Mesothelial cell of epicardium (in vitro differentiated cells): ENCODE measurements at regions not wholly inside any gene's neighbourhood (a gene's known extent, or its start where the extent isn't known, plus 50 kb on each side); places are given as distances from the start of the nearest gene placed in this dataset.

Source experiments
- DNase-seq, 2 experiments: peaks; one replicate each; pipeline ENCODE4 v3.0.0; 2021; ENCODE audit warnings: low spot score in 2 of 2; ENCODE audit not compliant: unreplicated experiment in 2 of 2
- H3K27ac Mint-ChIP-seq: 2 replicates; pipeline ENCODE4 v1.8.0; 2021; ENCODE audit warnings: mixed read lengths
- H3K27me3 Mint-ChIP-seq: 2 replicates; pipeline ENCODE4 v1.8.0; 2021; ENCODE audit warnings: low read depth, mixed read lengths
- H3K36me3 Mint-ChIP-seq: 2 replicates; pipeline ENCODE4 v1.8.0; 2021; ENCODE audit warnings: mixed read lengths
- H3K4me1 Mint-ChIP-seq: 2 replicates; pipeline ENCODE4 v1.8.0; 2021; ENCODE audit warnings: mixed read lengths
- H3K4me3 Mint-ChIP-seq: 2 replicates; pipeline ENCODE4 v1.8.0; 2021; ENCODE audit warnings: mild to moderate bottlenecking, moderate library complexity, mixed read lengths
- H3K9me3 Mint-ChIP-seq: 2 replicates; pipeline ENCODE4 v1.8.0; 2021; ENCODE audit warnings: mixed read lengths
- TF ChIP-seq, protein P1 (sequence below): fragments of 200-600 bp; sonication (generic); IDR thresholded peaks from one replicate; pipeline ENCODE4 v1.5.0; 2021; ENCODE audit warnings: antibody characterized with exemption; ENCODE audit not compliant: unreplicated experiment

DNA sequence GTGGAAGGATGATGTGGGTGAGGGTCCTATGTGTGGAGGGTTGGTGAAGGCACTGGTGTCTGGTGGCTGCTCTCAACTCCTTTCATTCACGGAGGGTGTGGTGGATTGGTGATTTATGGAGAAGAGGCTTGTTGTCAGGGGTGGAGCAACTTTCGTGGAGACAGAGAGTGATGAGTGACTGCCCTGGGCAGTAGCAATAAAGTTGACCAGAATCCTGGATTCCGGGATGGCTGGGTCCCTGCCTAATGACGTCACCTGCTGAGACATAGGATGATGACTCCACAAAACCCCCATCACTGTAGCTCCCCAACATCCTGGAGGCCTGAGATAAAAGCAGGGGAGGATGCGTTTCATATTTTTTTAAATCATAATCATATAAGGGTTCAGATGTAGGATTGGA lies 193.0 kb downstream of the ACKR3 start:
- H3K4me3 Mint-ChIP-seq, result no peak overlapping the region
- H3K27me3 Mint-ChIP-seq, result no peaks in the 10 kb centered on the region
- H3K27ac Mint-ChIP-seq, result no peak overlapping the region
- peaks cover 8% of the 10 kb centered on the region for H3K36me3 Mint-ChIP-seq
- no peak for DNase-seq
- TF ChIP-seq, protein P1, sequence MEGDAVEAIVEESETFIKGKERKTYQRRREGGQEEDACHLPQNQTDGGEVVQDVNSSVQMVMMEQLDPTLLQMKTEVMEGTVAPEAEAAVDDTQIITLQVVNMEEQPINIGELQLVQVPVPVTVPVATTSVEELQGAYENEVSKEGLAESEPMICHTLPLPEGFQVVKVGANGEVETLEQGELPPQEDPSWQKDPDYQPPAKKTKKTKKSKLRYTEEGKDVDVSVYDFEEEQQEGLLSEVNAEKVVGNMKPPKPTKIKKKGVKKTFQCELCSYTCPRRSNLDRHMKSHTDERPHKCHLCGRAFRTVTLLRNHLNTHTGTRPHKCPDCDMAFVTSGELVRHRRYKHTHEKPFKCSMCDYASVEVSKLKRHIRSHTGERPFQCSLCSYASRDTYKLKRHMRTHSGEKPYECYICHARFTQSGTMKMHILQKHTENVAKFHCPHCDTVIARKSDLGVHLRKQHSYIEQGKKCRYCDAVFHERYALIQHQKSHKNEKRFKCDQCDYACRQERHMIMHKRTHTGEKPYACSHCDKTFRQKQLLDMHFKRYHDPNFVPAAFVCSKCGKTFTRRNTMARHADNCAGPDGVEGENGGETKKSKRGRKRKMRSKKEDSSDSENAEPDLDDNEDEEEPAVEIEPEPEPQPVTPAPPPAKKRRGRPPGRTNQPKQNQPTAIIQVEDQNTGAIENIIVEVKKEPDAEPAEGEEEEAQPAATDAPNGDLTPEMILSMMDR, result no peak
- peaks cover 12% of the 10 kb centered on the region for H3K9me3 Mint-ChIP-seq
- H3K4me1 Mint-ChIP-seq, result peaks cover 27% of the 10 kb centered on the region

- peaks cover 26% of the 10 kb centered on the region for H3K4me1 Mint-ChIP-seq
- no peak for DNase-seq
- no peaks in the 10 kb centered on the region for H3K27me3 Mint-ChIP-seq
- H3K9me3 Mint-ChIP-seq, result peaks cover 12% of the 10 kb centered on the region
- no peak overlapping the region for H3K27ac Mint-ChIP-seq
- TF ChIP-seq, protein P1, result no peak
- no peak overlapping the region for H3K4me3 Mint-ChIP-seq
- H3K36me3 Mint-ChIP-seq, result peaks cover 8% of the 10 kb centered on the region
These were observed 194.2 kb downstream of the ACKR3 start for GRCh38 chr2:236763857-236764256.

- Mint-ChIP-seq H3K27me3 (no peaks in the 10 kb centered on the region), H3K9me3 (peaks cover 12% of the 10 kb centered on the region), H3K27ac (no peak overlapping the region), H3K4me3 (no peak overlapping the region), H3K36me3 (peaks cover 8% of the 10 kb centered on the region), H3K4me1 (peaks cover 32% of the 10 kb centered on the region)
- TF ChIP-seq, protein P1, result no peak
- no peak for DNase-seq
These were observed 195.1 kb downstream of the ACKR3 start for GRCh38 chr2:236764716-236765115.

- Mint-ChIP-seq H3K27me3 (no peaks in the 10 kb centered on the region), H3K27ac (peak overlapping the region; percentile 84), H3K36me3 (peaks cover 8% of the 10 kb centered on the region), H3K4me3 (no peak overlapping the region), H3K9me3 (peaks cover 12% of the 10 kb centered on the region), H3K4me1 (peaks cover 36% of the 10 kb centered on the region)
- TF ChIP-seq, protein P1, result no peak
- DNase-seq, result no peak
These were observed 195.9 kb downstream of the ACKR3 start for GRCh38 chr2:236765478-236765877.

GRCh38 chr2:236766850-236767249 lies 197.2 kb downstream of the ACKR3 start:
- H3K27me3 Mint-ChIP-seq, result no peaks in the 10 kb centered on the region
- TF ChIP-seq, protein P1, result no peak
- no peak overlapping the region for H3K27ac Mint-ChIP-seq
- H3K9me3 Mint-ChIP-seq, result peaks cover 12% of the 10 kb centered on the region
- DNase-seq, result no peak
- peaks cover 8% of the 10 kb centered on the region for H3K36me3 Mint-ChIP-seq
- peaks cover 36% of the 10 kb centered on the region for H3K4me1 Mint-ChIP-seq
- H3K4me3 Mint-ChIP-seq, result no peak overlapping the region

DNA sequence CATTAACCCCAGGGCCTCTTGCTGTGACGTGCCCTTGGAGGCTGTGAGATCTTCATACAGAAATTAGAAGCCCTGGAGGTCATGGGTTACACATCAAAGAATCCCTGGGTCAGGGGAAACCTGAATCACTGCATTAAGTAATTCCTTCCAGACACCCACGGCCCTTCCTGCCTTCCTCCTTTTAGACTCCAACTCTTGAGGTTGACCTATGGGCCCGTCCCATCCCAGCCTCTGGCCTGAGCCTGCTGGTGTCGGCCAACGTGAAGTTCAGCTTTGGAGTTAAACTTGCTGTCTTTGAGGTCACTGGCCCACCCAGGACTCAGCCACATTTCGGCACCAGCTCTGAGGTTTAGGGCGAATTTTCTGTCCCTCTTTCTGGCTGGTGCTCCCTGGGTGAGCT lies 198.3 kb downstream of the ACKR3 start:
- Mint-ChIP-seq H3K27me3 (no peaks in the 10 kb centered on the region), H3K4me1 (peaks cover 36% of the 10 kb centered on the region), H3K9me3 (peaks cover 12% of the 10 kb centered on the region), H3K36me3 (peaks cover 8% of the 10 kb centered on the region), H3K4me3 (no peak overlapping the region), H3K27ac (no peak overlapping the region)
- TF ChIP-seq, protein P1, result no peak
- DNase-seq, result no peak
